ENCODE measurements at regions not wholly inside any gene's neighbourhood (a gene's known extent, or its start where the extent isn't known, plus 50 kb on each side); places are given as distances from the start of the nearest gene placed in this dataset.

DNA sequence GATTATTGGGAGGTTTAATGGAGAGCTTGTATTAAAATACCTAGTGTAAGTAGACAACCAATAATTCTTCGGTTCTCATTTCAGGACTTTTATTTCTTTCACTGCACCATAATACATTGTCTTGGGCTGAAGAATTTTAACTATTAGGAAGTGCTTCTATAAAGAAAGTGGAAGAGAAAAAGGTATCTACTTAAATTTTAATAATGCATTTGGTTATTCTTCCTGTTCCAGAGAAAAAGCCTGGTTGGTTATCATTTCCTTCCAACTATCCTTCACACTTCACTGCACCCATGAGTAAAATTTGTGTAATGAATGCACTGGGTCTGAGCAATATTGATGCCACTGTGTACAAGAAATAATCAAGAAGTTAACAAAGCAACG, 629.0 kb upstream of the DPP6 start:
- TF ChIP-seq, protein P1, sequence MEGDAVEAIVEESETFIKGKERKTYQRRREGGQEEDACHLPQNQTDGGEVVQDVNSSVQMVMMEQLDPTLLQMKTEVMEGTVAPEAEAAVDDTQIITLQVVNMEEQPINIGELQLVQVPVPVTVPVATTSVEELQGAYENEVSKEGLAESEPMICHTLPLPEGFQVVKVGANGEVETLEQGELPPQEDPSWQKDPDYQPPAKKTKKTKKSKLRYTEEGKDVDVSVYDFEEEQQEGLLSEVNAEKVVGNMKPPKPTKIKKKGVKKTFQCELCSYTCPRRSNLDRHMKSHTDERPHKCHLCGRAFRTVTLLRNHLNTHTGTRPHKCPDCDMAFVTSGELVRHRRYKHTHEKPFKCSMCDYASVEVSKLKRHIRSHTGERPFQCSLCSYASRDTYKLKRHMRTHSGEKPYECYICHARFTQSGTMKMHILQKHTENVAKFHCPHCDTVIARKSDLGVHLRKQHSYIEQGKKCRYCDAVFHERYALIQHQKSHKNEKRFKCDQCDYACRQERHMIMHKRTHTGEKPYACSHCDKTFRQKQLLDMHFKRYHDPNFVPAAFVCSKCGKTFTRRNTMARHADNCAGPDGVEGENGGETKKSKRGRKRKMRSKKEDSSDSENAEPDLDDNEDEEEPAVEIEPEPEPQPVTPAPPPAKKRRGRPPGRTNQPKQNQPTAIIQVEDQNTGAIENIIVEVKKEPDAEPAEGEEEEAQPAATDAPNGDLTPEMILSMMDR (tag by site-specific recombination; IDR thresholded peaks at IDR 0.05) = no peak
- no peak for TF ChIP-seq ZNF23 (tag by site-specific recombination; IDR thresholded peaks at IDR 0.05; ENCODE audit: borderline replicate concordance)
- no peak for TF ChIP-seq YY1 (tag by site-specific recombination; IDR thresholded peaks at IDR 0.05)
- TF ChIP-seq ZNF24 (tag by site-specific recombination; IDR thresholded peaks at IDR 0.05) = no peak
